ENCODE measurements at regions not wholly inside any gene's neighbourhood (a gene's known extent, or its start where the extent isn't known, plus 50 kb on each side); places are given as distances from the start of the nearest gene placed in this dataset.

GRCh38 chr1:195158091-195158490 is 1450.1 kb downstream of the KCNT2 start:
- TF ChIP-seq CTCF (IDR thresholded peaks at IDR 0.05; ENCODE audit: low read depth, low read length, poor library complexity, severe bottlenecking) (no peak), EZH2phosphoT487 (IDR thresholded peaks at IDR 0.05; ENCODE audit: borderline replicate concordance, low read length) (no peak)
